ENCODE measurements at regions not wholly inside any gene's neighbourhood (a gene's known extent, or its start where the extent isn't known, plus 50 kb on each side); places are given as distances from the start of the nearest gene placed in this dataset.

DNA sequence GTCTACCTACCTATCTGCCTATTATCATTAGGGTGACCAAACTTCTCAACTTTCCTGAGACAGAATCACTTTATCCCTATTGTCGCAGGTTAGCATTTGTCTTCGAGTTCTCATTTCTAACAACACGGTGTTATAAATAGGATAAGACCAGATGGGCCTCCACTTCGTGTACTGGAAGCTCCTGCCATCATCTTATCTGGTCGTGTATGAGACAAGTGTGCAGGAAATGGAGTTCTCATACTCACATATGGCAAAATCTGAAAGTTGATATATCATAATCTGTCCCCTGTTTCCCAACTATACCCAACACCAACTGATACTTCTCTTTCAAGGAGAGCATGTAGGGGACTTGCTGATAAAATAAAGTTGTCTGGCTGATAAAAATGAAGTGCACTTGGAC lies 287.4 kb upstream of the FOXK1 start:
- in situ Hi-C loops (cut with MboI) = no loop called here
- Histone ChIP-seq H4K20me1 (replicated peaks; ENCODE audit: control insufficient read depth, insufficient read depth, low read length) (no peaks in the 10 kb centered on the region), H3K79me2 (ENCODE audit: control insufficient read depth, insufficient read depth, low read length) (no peaks in the 10 kb centered on the region), H3K9ac (ENCODE audit: insufficient read depth in 1 of 2, low read depth in 2 of 2, low read length in 2 of 2) (no peak overlapping the region), H3K27ac (ENCODE audit: extremely low read depth, low read depth, low read length) (no peak overlapping the region), H3K4me2 (ENCODE audit: insufficient read depth, low read length) (no peak overlapping the region), H2AFZ (ENCODE audit: low read depth, low read length) (no peak overlapping the region), H3K27me3 (ENCODE audit: control insufficient read depth in 2 of 2, insufficient read depth in 2 of 2, low read length in 2 of 2) (no peaks in the 10 kb centered on the region; a peak in 1 of 5 replicates), H3K4me3 (no peak overlapping the region), H3K9me1 (ENCODE audit: control insufficient read depth, insufficient read depth, low read length) (no peaks in the 10 kb centered on the region), H3K9me3 (replicated peaks; ENCODE audit: control insufficient read depth, insufficient read depth, low read depth, low read length) (no peaks in the 10 kb centered on the region), H3K36me3 (ENCODE audit: control insufficient read depth, insufficient read depth, low read length) (no peaks in the 10 kb centered on the region), H3K4me1 (replicated peaks in 1 of 2; ENCODE audit: control insufficient read depth in 2 of 2, insufficient read depth in 2 of 2, low read length in 2 of 2) (no peaks in the 10 kb centered on the region)
- ATAC-seq (no peak), DNase-seq (ENCODE audit: extremely low read depth in 1 of 4, low spot score in 3 of 4) (no peak), FAIRE-seq (no peak)
- intact Hi-C loops (cut with micrococcal nuclease) = no loop called here
- TF ChIP-seq HDAC3 (IDR thresholded peaks at IDR 0.05; ENCODE audit: borderline replicate concordance, partially characterized antibody) = no peak
- TF ChIP-seq USF2 (CRISPR knock-in tag; IDR thresholded peaks at IDR 0.05) = no peak
- TF ChIP-seq NCOA4 (IDR thresholded peaks at IDR 0.05; ENCODE audit: partially characterized antibody) = no peak
- POLR2A ChIA-PET = interaction anchor here (0.6 kb wide), 1 partner anchor 28 kb away, joined by 4 read pairs; no protein-coding TSS in a partner anchor
- 3% methylated on average over 5 of the region's 5 CpGs for WGBS (ENCODE audit: insufficient coverage, low coverage, missing lambda C conversion rate)
- CTCF ChIA-PET (ENCODE audit: low intra/inter-chr PET ratio) = no interaction called here
- no TSS peak for BruUV-seq (replicated peaks)

- no peak overlapping the region for H2AFZ ChIP-seq (ENCODE audit: low read depth, low read length)
- ChIA-PET POLR2A (no interaction called here), CTCF (ENCODE audit: low intra/inter-chr PET ratio) (no interaction called here)
- no peaks in the 10 kb centered on the region for H3K4me1 ChIP-seq (replicated peaks in 1 of 2; ENCODE audit: control insufficient read depth in 2 of 2, insufficient read depth in 2 of 2, low read length in 2 of 2)
- H3K79me2 ChIP-seq (ENCODE audit: control insufficient read depth, insufficient read depth, low read length) = no peaks in the 10 kb centered on the region
- H3K4me2 ChIP-seq (ENCODE audit: insufficient read depth, low read length) = no peak overlapping the region
- FAIRE-seq (no peak), ATAC-seq (no peak), DNase-seq (ENCODE audit: extremely low read depth in 1 of 4, low spot score in 3 of 4) (no peak)
- H3K27me3 ChIP-seq (ENCODE audit: control insufficient read depth in 2 of 2, insufficient read depth in 2 of 2, low read length in 2 of 2) = no peaks in the 10 kb centered on the region
- WGBS (ENCODE audit: insufficient coverage, low coverage, missing lambda C conversion rate) = 3% methylated on average over 4 of the region's 4 CpGs
- no peak overlapping the region for H3K9ac ChIP-seq (ENCODE audit: insufficient read depth in 1 of 2, low read depth in 2 of 2, low read length in 2 of 2)
- intact Hi-C loops (cut with micrococcal nuclease) = no loop called here
- H3K27ac ChIP-seq (ENCODE audit: extremely low read depth, low read depth, low read length) = no peak overlapping the region
- H3K36me3 ChIP-seq (ENCODE audit: control insufficient read depth, insufficient read depth, low read length) = no peaks in the 10 kb centered on the region
- no peaks in the 10 kb centered on the region for H3K9me3 ChIP-seq (replicated peaks; ENCODE audit: control insufficient read depth, insufficient read depth, low read depth, low read length)
- no peaks in the 10 kb centered on the region for H4K20me1 ChIP-seq (replicated peaks; ENCODE audit: control insufficient read depth, insufficient read depth, low read length)
- no TSS peak for BruUV-seq (replicated peaks)
- in situ Hi-C loops (cut with MboI) = no loop called here
- no peaks in the 10 kb centered on the region for H3K9me1 ChIP-seq (ENCODE audit: control insufficient read depth, insufficient read depth, low read length)
- no peak overlapping the region for H3K4me3 ChIP-seq
- TF ChIP-seq GABPA (tag; conservative IDR thresholded peaks at IDR 0.05; ENCODE audit: low read depth) = no peak
- TF ChIP-seq, protein P1, sequence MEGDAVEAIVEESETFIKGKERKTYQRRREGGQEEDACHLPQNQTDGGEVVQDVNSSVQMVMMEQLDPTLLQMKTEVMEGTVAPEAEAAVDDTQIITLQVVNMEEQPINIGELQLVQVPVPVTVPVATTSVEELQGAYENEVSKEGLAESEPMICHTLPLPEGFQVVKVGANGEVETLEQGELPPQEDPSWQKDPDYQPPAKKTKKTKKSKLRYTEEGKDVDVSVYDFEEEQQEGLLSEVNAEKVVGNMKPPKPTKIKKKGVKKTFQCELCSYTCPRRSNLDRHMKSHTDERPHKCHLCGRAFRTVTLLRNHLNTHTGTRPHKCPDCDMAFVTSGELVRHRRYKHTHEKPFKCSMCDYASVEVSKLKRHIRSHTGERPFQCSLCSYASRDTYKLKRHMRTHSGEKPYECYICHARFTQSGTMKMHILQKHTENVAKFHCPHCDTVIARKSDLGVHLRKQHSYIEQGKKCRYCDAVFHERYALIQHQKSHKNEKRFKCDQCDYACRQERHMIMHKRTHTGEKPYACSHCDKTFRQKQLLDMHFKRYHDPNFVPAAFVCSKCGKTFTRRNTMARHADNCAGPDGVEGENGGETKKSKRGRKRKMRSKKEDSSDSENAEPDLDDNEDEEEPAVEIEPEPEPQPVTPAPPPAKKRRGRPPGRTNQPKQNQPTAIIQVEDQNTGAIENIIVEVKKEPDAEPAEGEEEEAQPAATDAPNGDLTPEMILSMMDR (IDR thresholded peaks at IDR 0.05 in 2 of 3, conservative IDR thresholded peaks at IDR 0.05 in 1 of 3; ENCODE audit: insufficient read depth in 2 of 3, low read depth in 1 of 3, low read length in 3 of 3) = no peak
- no peak for TF ChIP-seq RBM15 (IDR thresholded peaks at IDR 0.05; ENCODE audit: insufficient read depth, low read length)
- TF ChIP-seq ZNF766 (CRISPR knock-in tag; conservative IDR thresholded peaks at IDR 0.05) = no peak
- no peak for TF ChIP-seq KDM4B (IDR thresholded peaks at IDR 0.05; ENCODE audit: borderline replicate concordance in 2 of 2, low read depth in 1 of 2)
- TF ChIP-seq TSHZ1 (CRISPR knock-in tag; IDR thresholded peaks at IDR 0.05) = no peak
Observed at GRCh38 chr7:4399121-4399520, 283.0 kb upstream of the FOXK1 start.

All from K562 (cell line).